DOHH2 (cell line): ENCODE measurements at regions not wholly inside any gene's neighbourhood (a gene's known extent, or its start where the extent isn't known, plus 50 kb on each side); places are given as distances from the start of the nearest gene placed in this dataset.

Experiments used
- H3F3A ChIP-seq: fragments of 200-600 bp; sonication (generic), shearing (Covaris generic); 2 replicates; pipeline ENCODE4 v1.6.0; 2016; ENCODE audit warnings: antibody characterized with exemption, mild to moderate bottlenecking; ENCODE audit not compliant: control insufficient read depth, insufficient read depth
- H3K27ac ChIP-seq: fragments of 200-600 bp; sonication (generic); 2 replicates; pipeline ENCODE4 v1.5.1; 2014; ENCODE audit warnings: low read depth, mild to moderate bottlenecking, low read length, moderate library complexity
- H3K27me3 ChIP-seq: fragments of 200-600 bp; sonication (generic); 2 replicates; pipeline ENCODE4 v1.6.1; 2014; ENCODE audit warnings: mild to moderate bottlenecking, low read length, mixed read lengths; ENCODE audit not compliant: control insufficient read depth
- H3K36me3 ChIP-seq: fragments of 200-600 bp; sonication (generic); 2 replicates; pipeline ENCODE4 v1.6.1; 2014; ENCODE audit warnings: mild to moderate bottlenecking, low read length, moderate library complexity, mixed read lengths; ENCODE audit not compliant: control insufficient read depth
- H3K4me1 ChIP-seq: fragments of 200-600 bp; sonication (generic); 2 replicates; pipeline ENCODE4 v1.6.1; 2014; ENCODE audit warnings: mild to moderate bottlenecking, low read length, mixed read lengths; ENCODE audit not compliant: control insufficient read depth
- H3K4me2 ChIP-seq: fragments of 200-600 bp; sonication (generic); 2 replicates; pipeline ENCODE4 v1.6.0; 2014; ENCODE audit warnings: mild to moderate bottlenecking, low read length, moderate library complexity
- H3K4me3 ChIP-seq: fragments of 200-600 bp; sonication (generic); 2 replicates; pipeline ENCODE4 v1.5.1; 2014; ENCODE audit warnings: mild to moderate bottlenecking, low read length, mixed read lengths
- H3K79me2 ChIP-seq: fragments of 200-600 bp; sonication (generic); 2 replicates; pipeline ENCODE4 v1.6.1; 2014; ENCODE audit warnings: mild to moderate bottlenecking, low read length, mixed read lengths; ENCODE audit not compliant: control insufficient read depth
- H3K9me2 ChIP-seq: fragments of 200-600 bp; sonication (generic); replicated peaks from 2 replicates; pipeline ENCODE4 v1.6.1; 2014; ENCODE audit warnings: mild to moderate bottlenecking, low read length, mixed read lengths; ENCODE audit not compliant: control insufficient read depth
- H3K9me3 ChIP-seq: fragments of 200-600 bp; sonication (generic); 2 replicates; pipeline ENCODE4 v1.6.1; 2014; ENCODE audit warnings: antibody characterized with exemption, low read length, mixed read lengths; ENCODE audit not compliant: control insufficient read depth, insufficient read depth
- H4K20me1 ChIP-seq: fragments of 200-600 bp; sonication (generic); 2 replicates; pipeline ENCODE4 v1.6.0; 2014; ENCODE audit warnings: low read depth, mild to moderate bottlenecking, antibody characterized with exemption, low read length, moderate library complexity; ENCODE audit not compliant: control insufficient read depth, insufficient read depth
- CTCF ChIP-seq: fragments of 200-600 bp; sonication (generic); IDR thresholded peaks from one replicate; pipeline ENCODE4 v1.5.1; 2014; ENCODE audit warnings: antibody characterized with exemption, mild to moderate bottlenecking, low read depth, low read length; ENCODE audit not compliant: poor library complexity, severe bottlenecking
- EZH2phosphoT487 ChIP-seq: fragments of 200-600 bp; sonication (generic); IDR thresholded peaks from 2 replicates; pipeline ENCODE4 v1.6.1; 2017; ENCODE audit warnings: borderline replicate concordance, mild to moderate bottlenecking, antibody characterized with exemption, low read length, moderate library complexity, mixed read lengths

GRCh38 chr4:134132086-134132783 lies 69.4 kb downstream of the PABPC4L start:
- H3K9me2 ChIP-seq, result no peaks in the 10 kb centered on the region
- H3K79me2 ChIP-seq, result no peaks in the 10 kb centered on the region
- H3K27ac ChIP-seq, result no peak overlapping the region
- TF ChIP-seq EZH2phosphoT487, result no peak
- no peak for TF ChIP-seq CTCF
- H3F3A ChIP-seq, result no peaks in the 10 kb centered on the region
- no peak overlapping the region for H3K4me3 ChIP-seq
- H3K36me3 ChIP-seq, result no peaks in the 10 kb centered on the region
- H3K27me3 ChIP-seq, result no peaks in the 10 kb centered on the region
- H4K20me1 ChIP-seq, result no peaks in the 10 kb centered on the region
- H3K4me2 ChIP-seq, result no peak overlapping the region
- H3K4me1 ChIP-seq, result no peaks in the 10 kb centered on the region
- H3K9me3 ChIP-seq, result no peaks in the 10 kb centered on the region

- no peaks in the 10 kb centered on the region for H3F3A ChIP-seq
- H3K4me2 ChIP-seq, result no peak overlapping the region
- no peak overlapping the region for H3K27ac ChIP-seq
- H3K9me3 ChIP-seq, result no peaks in the 10 kb centered on the region
- H3K4me1 ChIP-seq, result no peaks in the 10 kb centered on the region
- no peaks in the 10 kb centered on the region for H3K79me2 ChIP-seq
- TF ChIP-seq CTCF (no peak), EZH2phosphoT487 (no peak)
- no peaks in the 10 kb centered on the region for H3K9me2 ChIP-seq
- no peaks in the 10 kb centered on the region for H3K36me3 ChIP-seq
- H3K4me3 ChIP-seq, result no peak overlapping the region
- H4K20me1 ChIP-seq, result no peaks in the 10 kb centered on the region
- H3K27me3 ChIP-seq, result no peaks in the 10 kb centered on the region
Observed at GRCh38 chr4:134126955-134127354, 74.6 kb downstream of the PABPC4L start.

- Histone ChIP-seq H3K79me2 (no peaks in the 10 kb centered on the region), H4K20me1 (no peaks in the 10 kb centered on the region), H3K4me3 (no peak overlapping the region), H3K4me1 (no peaks in the 10 kb centered on the region), H3K27ac (no peak overlapping the region), H3K9me2 (no peaks in the 10 kb centered on the region), H3K9me3 (no peaks in the 10 kb centered on the region), H3F3A (no peaks in the 10 kb centered on the region), H3K36me3 (no peaks in the 10 kb centered on the region), H3K27me3 (no peaks in the 10 kb centered on the region), H3K4me2 (no peak overlapping the region)
- TF ChIP-seq CTCF (no peak), EZH2phosphoT487 (no peak)
Observed at GRCh38 chr4:134126000-134126560, 75.5 kb downstream of the PABPC4L start.
